ENCODE measurements at regions not wholly inside any gene's neighbourhood (a gene's known extent, or its start where the extent isn't known, plus 50 kb on each side); places are given as distances from the start of the nearest gene placed in this dataset.
A peak's percentile ranks its signal among the peaks of the same experiment; 100 is the strongest.

- Histone ChIP-seq H2BK5ac (ENCODE audit: low read depth, low read length, poor library complexity, severe bottlenecking) (no peak overlapping the region), H3K9me3 (ENCODE audit: control insufficient read depth, insufficient read depth, low read length) (peaks cover 9% of the 10 kb centered on the region; the same call in 1 of the 2 replicates), H2BK120ac (ENCODE audit: low read depth, low read length) (no peak overlapping the region), H2BK20ac (ENCODE audit: low read depth, low read length) (no peak overlapping the region), H3K4me2 (ENCODE audit: low read depth, low read length) (no peak overlapping the region), H3K9ac (ENCODE audit: low read depth, low read length) (no peak overlapping the region), H2AK9ac (replicated peaks; ENCODE audit: low read depth, low read length, poor library complexity) (no peak overlapping the region), H3K23ac (ENCODE audit: low read depth, low read length) (no peak overlapping the region), H4K5ac (ENCODE audit: low read depth, low read length) (no peak overlapping the region), H4K8ac (ENCODE audit: low read depth in 2 of 2, low read length in 2 of 2) (no peak overlapping the region), H3K9me1 (ENCODE audit: insufficient read depth, low read length) (no peaks in the 10 kb centered on the region), H2AK5ac (ENCODE audit: low read depth, low read length) (no peak overlapping the region), H3K4ac (ENCODE audit: low read depth, low read length) (no peak overlapping the region), H3K36me3 (ENCODE audit: control insufficient read depth, insufficient read depth, low read length) (no peaks in the 10 kb centered on the region), H3K79me1 (ENCODE audit: low read depth in 1 of 2, low read length in 2 of 2) (no peaks in the 10 kb centered on the region), H2BK15ac (ENCODE audit: low read depth, low read length) (no peak overlapping the region), H3K27me3 (ENCODE audit: control insufficient read depth, insufficient read depth, low read length) (no peaks in the 10 kb centered on the region), H2AFZ (replicated peaks; ENCODE audit: low read length, poor library complexity) (no peak overlapping the region), H4K91ac (ENCODE audit: insufficient read depth, low read depth, low read length) (no peak overlapping the region), H3K14ac (replicated peaks; ENCODE audit: low read depth, low read length) (no peak overlapping the region), H4K20me1 (ENCODE audit: insufficient read depth, low read length) (no peaks in the 10 kb centered on the region), H3K18ac (ENCODE audit: low read depth, low read length) (no peak overlapping the region), H3K56ac (ENCODE audit: extremely low read depth, insufficient read depth, low read length) (no peak overlapping the region), H3K4me1 (ENCODE audit: control insufficient read depth, insufficient read depth, low read length) (no peaks in the 10 kb centered on the region), H3K27ac (ENCODE audit: insufficient read depth, low read length) (no peak overlapping the region), H3K4me3 (ENCODE audit: insufficient read depth, low read depth, low read length) (no peak overlapping the region)
- POLR2A ChIA-PET (ENCODE audit: unreplicated experiment), result no interaction called here
- dilution Hi-C loops (cut with HindIII; ENCODE audit: low sequenced_read_pairs, unreplicated experiment) (no loop called here), in situ Hi-C loops (cut with MboI; ENCODE audit: low sequenced_read_pairs) (no loop called here), intact Hi-C loops (cut with micrococcal nuclease) (no loop called here)
- no peak for TF ChIP-seq USF2 (IDR thresholded peaks at IDR 0.05; ENCODE audit: low read depth, low read length)
- TF ChIP-seq NFE2L2 (IDR thresholded peaks at IDR 0.05; ENCODE audit: low read depth, low read length), result peak; percentile 9; the same call in 1 of the 2 replicates
- TF ChIP-seq MAFK (IDR thresholded peaks at IDR 0.05; ENCODE audit: low read depth, low read length), result peak; percentile 99
- TF ChIP-seq SMC3 (IDR thresholded peaks at IDR 0.05; ENCODE audit: low read depth, low read length), result no peak
- TF ChIP-seq CHD1 (IDR thresholded peaks at IDR 0.05; ENCODE audit: low read depth, low read length), result no peak
- DNase-seq (no peak), ATAC-seq (ENCODE audit: low read depth) (no peak)
- CTCF ChIA-PET, result no interaction called here
- WGBS, 2 experiments (ENCODE audit: extremely low coverage in 2 of 2, insufficient read length in 1 of 2), result no CpG with 5 or more reads among the region's 1 CpG
- BruUV-seq (replicated peaks), result no TSS peak
Observed at GRCh38 chr10:80985102-80985501, 447.4 kb downstream of the SH2D4B start.

Measured in IMR-90 (cell line).